ENCODE measurements at regions not wholly inside any gene's neighbourhood (a gene's known extent, or its start where the extent isn't known, plus 50 kb on each side); places are given as distances from the start of the nearest gene placed in this dataset.

- TF ChIP-seq ZNF565 (CRISPR knock-in tag; conservative IDR thresholded peaks at IDR 0.05; ENCODE audit: low read depth) (no peak), TOX (CRISPR knock-in tag; IDR thresholded peaks at IDR 0.05; ENCODE audit: borderline replicate concordance) (no peak), PATZ1 (CRISPR knock-in tag; IDR thresholded peaks at IDR 0.05; ENCODE audit: borderline replicate concordance) (no peak), OSR1 (CRISPR knock-in tag; IDR thresholded peaks at IDR 0.05) (no peak), ESRRG (CRISPR knock-in tag; IDR thresholded peaks at IDR 0.05) (no peak)
- peak; percentile 19 for ATAC-seq
Observed at GRCh38 chr7:1330801-1331425, 98.2 kb downstream of the UNCX start.

GRCh38 chr7:1331561-1332467 is 99.1 kb downstream of the UNCX start:
- ATAC-seq, result no peak
- TF ChIP-seq PATZ1 (CRISPR knock-in tag; IDR thresholded peaks at IDR 0.05; ENCODE audit: borderline replicate concordance) (no peak), TCF4 (CRISPR knock-in tag; IDR thresholded peaks at IDR 0.05; ENCODE audit: borderline replicate concordance) (no peak), OSR1 (CRISPR knock-in tag; IDR thresholded peaks at IDR 0.05) (no peak), ZNF565 (CRISPR knock-in tag; conservative IDR thresholded peaks at IDR 0.05; ENCODE audit: low read depth) (no peak), ZNF8 (CRISPR knock-in tag; IDR thresholded peaks at IDR 0.05) (no peak), GLIS3 (CRISPR knock-in tag; IDR thresholded peaks at IDR 0.05) (no peak), RARB (CRISPR knock-in tag; IDR thresholded peaks at IDR 0.05) (no peak)

- ATAC-seq, result no peak
- no peak for TF ChIP-seq CREB5 (CRISPR knock-in tag; IDR thresholded peaks at IDR 0.05; ENCODE audit: low read depth)
- no peak for TF ChIP-seq CSDC2 (CRISPR knock-in tag; IDR thresholded peaks at IDR 0.05)
- TF ChIP-seq ZC3H10 (CRISPR knock-in tag; IDR thresholded peaks at IDR 0.05), result no peak
Observed at GRCh38 chr7:1336509-1336908, 103.8 kb downstream of the UNCX start.

- no peak for TF ChIP-seq SNAI2 (CRISPR knock-in tag; IDR thresholded peaks at IDR 0.05)
- TF ChIP-seq PATZ1 (CRISPR knock-in tag; IDR thresholded peaks at IDR 0.05; ENCODE audit: borderline replicate concordance), result no peak
- TF ChIP-seq ARNTL (CRISPR knock-in tag; IDR thresholded peaks at IDR 0.05; ENCODE audit: borderline replicate concordance, low read depth), result no peak
- TF ChIP-seq TSHZ2 (CRISPR knock-in tag; IDR thresholded peaks at IDR 0.05), result no peak
- no peak for TF ChIP-seq GLIS3 (CRISPR knock-in tag; IDR thresholded peaks at IDR 0.05)
- no peak for TF ChIP-seq ISL1 (CRISPR knock-in tag; IDR thresholded peaks at IDR 0.05)
- TF ChIP-seq OSR1 (CRISPR knock-in tag; IDR thresholded peaks at IDR 0.05), result no peak
- no peak for TF ChIP-seq ZFP30 (CRISPR knock-in tag; IDR thresholded peaks at IDR 0.05)
- TF ChIP-seq CSDC2 (CRISPR knock-in tag; IDR thresholded peaks at IDR 0.05), result no peak
- no peak for ATAC-seq
Observed at GRCh38 chr7:1339611-1340010, 106.9 kb downstream of the UNCX start.

All from SK-N-SH treated with all-trans-retinoic acid at 6 μM for 48 hours (cell line).